Loucy (cell line): ENCODE measurements at regions not wholly inside any gene's neighbourhood (a gene's known extent, or its start where the extent isn't known, plus 50 kb on each side); places are given as distances from the start of the nearest gene placed in this dataset.

Experiments
- H2AFZ ChIP-seq: fragments of 200-600 bp; sonication (generic); 2 replicates; pipeline ENCODE4 v1.6.0; 2016; ENCODE audit warnings: antibody characterized with exemption, mild to moderate bottlenecking, low read length, moderate library complexity
- H3F3A ChIP-seq: fragments of 200-600 bp; 2 replicates; pipeline ENCODE4 v1.6.0; 2016; ENCODE audit warnings: antibody characterized with exemption, low read depth, mild to moderate bottlenecking
- H3K27me3 ChIP-seq: fragments of 200-600 bp; sonication (generic); 2 replicates; pipeline ENCODE4 v1.6.1; 2014; ENCODE audit warnings: low read length, mild to moderate bottlenecking; ENCODE audit not compliant: insufficient read depth, poor library complexity, severe bottlenecking
- H3K36me3 ChIP-seq: fragments of 200-600 bp; sonication (generic); 2 replicates; pipeline ENCODE4 v1.6.1; 2016; ENCODE audit warnings: low read length; ENCODE audit not compliant: insufficient read depth
- H3K4me1 ChIP-seq: fragments of 200-600 bp; sonication (generic); 2 replicates; pipeline ENCODE4 v1.5.1; 2014; ENCODE audit warnings: low read length, mild to moderate bottlenecking; ENCODE audit not compliant: insufficient read depth, poor library complexity, severe bottlenecking
- H3K4me2 ChIP-seq: fragments of 200-600 bp; sonication (generic); 2 replicates; pipeline ENCODE4 v1.6.0; 2014; ENCODE audit warnings: antibody characterized with exemption, low read length, low read depth, mild to moderate bottlenecking; ENCODE audit not compliant: poor library complexity, severe bottlenecking
- H3K4me3 ChIP-seq: fragments of 200-600 bp; sonication (generic); 2 replicates; pipeline ENCODE4 v1.5.1; 2014; ENCODE audit warnings: low read length, mild to moderate bottlenecking, mixed read lengths; ENCODE audit not compliant: poor library complexity, severe bottlenecking
- H3K79me2 ChIP-seq: fragments of 200-600 bp; sonication (generic); 2 replicates; pipeline ENCODE4 v1.6.1; 2014; ENCODE audit warnings: low read length; ENCODE audit not compliant: insufficient read depth
- H3K9ac ChIP-seq: fragments of 200-600 bp; sonication (generic); 2 replicates; pipeline ENCODE4 v1.6.0; 2014; ENCODE audit warnings: mild to moderate bottlenecking, low read depth, low read length, moderate library complexity; ENCODE audit not compliant: poor library complexity, severe bottlenecking
- H3K9me2 ChIP-seq: fragments of 200-600 bp; sonication (generic); replicated peaks from 2 replicates; pipeline ENCODE4 v1.6.1; 2016; ENCODE audit warnings: low read depth, low read length, mixed read lengths
- H3K9me3 ChIP-seq: fragments of 200-600 bp; sonication (generic); 2 replicates; pipeline ENCODE4 v1.6.1; 2014; ENCODE audit warnings: mild to moderate bottlenecking, antibody characterized with exemption, low read length, low read depth; ENCODE audit not compliant: insufficient read depth
- H4K20me1 ChIP-seq: fragments of 200-600 bp; sonication (generic); 2 replicates; pipeline ENCODE4 v1.6.0; 2014; ENCODE audit warnings: antibody characterized with exemption, low read length, mild to moderate bottlenecking; ENCODE audit not compliant: insufficient read depth, poor library complexity, severe bottlenecking
- EZH2phosphoT487 ChIP-seq: fragments of 200-600 bp; IDR thresholded peaks from 2 replicates; pipeline ENCODE4 v1.6.1; 2018; ENCODE audit warnings: antibody characterized with exemption, mild to moderate bottlenecking, moderate library complexity, borderline replicate concordance
- TF ChIP-seq, protein P1 (sequence below): fragments of 200-600 bp; sonication (generic); conservative IDR thresholded peaks from 2 replicates; pipeline ENCODE4 v1.5.1; 2014; ENCODE audit warnings: mild to moderate bottlenecking, antibody characterized with exemption, low read length

DNA sequence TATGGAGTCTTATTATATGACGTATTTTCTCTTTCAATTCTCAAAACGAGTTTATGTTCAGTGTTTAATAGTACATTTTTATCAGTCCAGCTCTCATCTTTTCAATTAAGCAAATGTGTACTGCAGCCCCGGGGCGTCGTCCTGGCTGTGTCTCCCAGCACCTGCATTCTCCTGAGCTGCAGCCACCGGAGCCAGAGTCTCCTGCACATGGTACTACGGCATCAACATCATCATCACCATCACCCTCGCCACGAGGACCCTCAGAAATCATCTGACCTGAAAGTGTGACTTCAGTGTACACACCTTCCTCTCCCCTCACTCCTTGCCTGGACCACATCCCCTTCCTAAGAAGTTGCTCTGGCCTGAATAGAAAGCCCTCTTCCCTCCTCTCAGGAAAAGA, 267.7 kb upstream of the ARID1B start:
- Histone ChIP-seq H3K4me2 (no peak overlapping the region), H2AFZ (no peak overlapping the region), H4K20me1 (no peaks in the 10 kb centered on the region), H3K4me1 (no peaks in the 10 kb centered on the region), H3K36me3 (no peaks in the 10 kb centered on the region), H3K9me2 (no peaks in the 10 kb centered on the region), H3K79me2 (no peaks in the 10 kb centered on the region), H3K9ac (no peak overlapping the region), H3F3A (no peaks in the 10 kb centered on the region), H3K9me3 (no peaks in the 10 kb centered on the region), H3K4me3 (no peak overlapping the region), H3K27me3 (no peaks in the 10 kb centered on the region)
- TF ChIP-seq, protein P1, sequence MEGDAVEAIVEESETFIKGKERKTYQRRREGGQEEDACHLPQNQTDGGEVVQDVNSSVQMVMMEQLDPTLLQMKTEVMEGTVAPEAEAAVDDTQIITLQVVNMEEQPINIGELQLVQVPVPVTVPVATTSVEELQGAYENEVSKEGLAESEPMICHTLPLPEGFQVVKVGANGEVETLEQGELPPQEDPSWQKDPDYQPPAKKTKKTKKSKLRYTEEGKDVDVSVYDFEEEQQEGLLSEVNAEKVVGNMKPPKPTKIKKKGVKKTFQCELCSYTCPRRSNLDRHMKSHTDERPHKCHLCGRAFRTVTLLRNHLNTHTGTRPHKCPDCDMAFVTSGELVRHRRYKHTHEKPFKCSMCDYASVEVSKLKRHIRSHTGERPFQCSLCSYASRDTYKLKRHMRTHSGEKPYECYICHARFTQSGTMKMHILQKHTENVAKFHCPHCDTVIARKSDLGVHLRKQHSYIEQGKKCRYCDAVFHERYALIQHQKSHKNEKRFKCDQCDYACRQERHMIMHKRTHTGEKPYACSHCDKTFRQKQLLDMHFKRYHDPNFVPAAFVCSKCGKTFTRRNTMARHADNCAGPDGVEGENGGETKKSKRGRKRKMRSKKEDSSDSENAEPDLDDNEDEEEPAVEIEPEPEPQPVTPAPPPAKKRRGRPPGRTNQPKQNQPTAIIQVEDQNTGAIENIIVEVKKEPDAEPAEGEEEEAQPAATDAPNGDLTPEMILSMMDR: no peak
- no peak for TF ChIP-seq EZH2phosphoT487

DNA sequence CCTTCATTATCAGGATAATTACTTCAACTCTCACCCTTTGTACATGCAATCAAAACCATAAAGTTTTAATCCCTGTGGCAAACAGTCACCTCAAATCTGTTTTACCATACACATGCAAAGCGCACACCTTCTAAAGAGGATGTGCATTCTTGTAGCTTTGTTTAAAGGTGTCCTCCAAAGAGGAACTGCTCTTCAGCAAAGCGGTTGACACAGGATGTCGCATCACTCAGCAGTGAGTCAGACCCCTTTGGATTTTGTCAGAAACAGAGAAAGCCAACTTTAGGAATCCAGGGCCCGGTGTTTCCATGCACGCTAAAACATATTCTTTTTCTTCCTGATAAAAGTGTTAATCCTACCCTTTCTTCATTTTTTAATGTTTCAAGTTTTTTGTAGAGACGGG, 268.3 kb upstream of the ARID1B start:
- H3K27me3 ChIP-seq: no peaks in the 10 kb centered on the region
- TF ChIP-seq, protein P1: no peak
- no peak for TF ChIP-seq EZH2phosphoT487
- no peaks in the 10 kb centered on the region for H3K79me2 ChIP-seq
- H3K4me2 ChIP-seq: no peak overlapping the region
- H4K20me1 ChIP-seq: no peaks in the 10 kb centered on the region
- H3K4me1 ChIP-seq: no peaks in the 10 kb centered on the region
- no peaks in the 10 kb centered on the region for H3K9me3 ChIP-seq
- no peak overlapping the region for H3K4me3 ChIP-seq
- no peak overlapping the region for H3K9ac ChIP-seq
- no peaks in the 10 kb centered on the region for H3K9me2 ChIP-seq
- H2AFZ ChIP-seq: no peak overlapping the region
- H3F3A ChIP-seq: no peaks in the 10 kb centered on the region
- no peaks in the 10 kb centered on the region for H3K36me3 ChIP-seq

DNA sequence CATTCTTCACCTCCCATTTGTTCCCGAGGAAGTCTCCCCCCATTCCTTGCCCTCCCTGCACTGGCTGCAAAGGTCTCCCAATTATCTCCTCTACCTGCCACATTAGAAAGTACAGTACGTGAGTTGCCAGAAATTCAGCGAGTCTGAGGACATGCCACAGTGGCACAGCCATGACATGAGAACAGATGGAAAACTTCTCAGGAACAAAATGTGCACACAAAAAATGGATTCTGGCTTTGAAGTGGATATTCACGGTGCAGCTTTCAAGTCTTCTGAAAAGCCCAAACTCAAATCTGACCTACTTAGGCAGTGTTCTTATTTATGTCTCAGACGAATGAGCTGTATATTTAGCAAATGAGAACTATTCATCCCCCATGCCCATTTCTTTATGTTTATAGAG, 269.1 kb upstream of the ARID1B start:
- H3K4me2 ChIP-seq: no peak overlapping the region
- no peaks in the 10 kb centered on the region for H3K79me2 ChIP-seq
- H3F3A ChIP-seq: no peaks in the 10 kb centered on the region
- no peaks in the 10 kb centered on the region for H3K36me3 ChIP-seq
- H3K4me1 ChIP-seq: no peaks in the 10 kb centered on the region
- no peaks in the 10 kb centered on the region for H3K9me2 ChIP-seq
- no peak overlapping the region for H2AFZ ChIP-seq
- no peaks in the 10 kb centered on the region for H3K27me3 ChIP-seq
- TF ChIP-seq EZH2phosphoT487: no peak
- TF ChIP-seq, protein P1: no peak
- no peak overlapping the region for H3K4me3 ChIP-seq
- H3K9me3 ChIP-seq: no peaks in the 10 kb centered on the region
- no peaks in the 10 kb centered on the region for H4K20me1 ChIP-seq
- no peak overlapping the region for H3K9ac ChIP-seq
